ENCODE measurements at regions not wholly inside any gene's neighbourhood (a gene's known extent, or its start where the extent isn't known, plus 50 kb on each side); places are given as distances from the start of the nearest gene placed in this dataset.

- H3F3A ChIP-seq (replicated peaks; ENCODE audit: insufficient read depth), result no peaks in the 10 kb centered on the region
Measured at GRCh38 chr15:85897207-85897894, 102.6 kb upstream of the KLHL25 start.

GRCh38 chr15:85897895-85898717 lies 103.4 kb upstream of the KLHL25 start:
- H3F3A ChIP-seq (replicated peaks; ENCODE audit: insufficient read depth), result no peaks in the 10 kb centered on the region
- TF ChIP-seq ZBTB33 (IDR thresholded peaks at IDR 0.05; ENCODE audit: borderline replicate concordance, low read depth), result no peak
- TF ChIP-seq FOXJ3 (CRISPR knock-in tag; IDR thresholded peaks at IDR 0.05), result no peak
- no peak for TF ChIP-seq ELF1 (IDR thresholded peaks at IDR 0.05)
- TF ChIP-seq FOXM1 (IDR thresholded peaks at IDR 0.05; ENCODE audit: low read depth), result no peak
- no peak for TF ChIP-seq RCOR1 (IDR thresholded peaks at IDR 0.05; ENCODE audit: low read length)
- no peak for TF ChIP-seq NRF1 (IDR thresholded peaks at IDR 0.05; ENCODE audit: low read depth, low read length)
- no peak for TF ChIP-seq YY1 (IDR thresholded peaks at IDR 0.05; ENCODE audit: low read depth)
- TF ChIP-seq RAD21 (IDR thresholded peaks at IDR 0.05; ENCODE audit: low read length), result no peak
- no peak for TF ChIP-seq MEF2A (IDR thresholded peaks at IDR 0.05; ENCODE audit: borderline replicate concordance, low read depth)
- TF ChIP-seq GABPA (IDR thresholded peaks at IDR 0.05; ENCODE audit: low read depth), result no peak
- TF ChIP-seq RFX5 (IDR thresholded peaks at IDR 0.05; ENCODE audit: low read length), result no peak
- no peak for TF ChIP-seq MAX (IDR thresholded peaks at IDR 0.05; ENCODE audit: low read depth)
- no peak for TF ChIP-seq EP300 (IDR thresholded peaks at IDR 0.05; ENCODE audit: borderline replicate concordance in 1 of 2, low read depth in 1 of 2, low read length in 1 of 2)
- TF ChIP-seq PBX3 (IDR thresholded peaks at IDR 0.05), result no peak
- no peak for TF ChIP-seq USF1 (IDR thresholded peaks at IDR 0.05; ENCODE audit: borderline replicate concordance, low read depth)
- no peak overlapping the region for H3K4me3 ChIP-seq (ENCODE audit: low read depth in 2 of 2, low read length in 1 of 2)
- no peaks in the 10 kb centered on the region for H3K9me3 ChIP-seq
- no peak overlapping the region for H3K27ac ChIP-seq (ENCODE audit: low read depth in 2 of 2, low read length in 1 of 2)
- no peak overlapping the region for H3K4me2 ChIP-seq
- DNase-seq, result no peak
- H3K79me2 ChIP-seq (ENCODE audit: insufficient read depth), result no peaks in the 10 kb centered on the region
- no peaks in the 10 kb centered on the region for H3K4me1 ChIP-seq (ENCODE audit: control insufficient read depth in 1 of 2, insufficient read depth in 2 of 2, low read depth in 1 of 2, low read length in 1 of 2)
- no peak overlapping the region for H3K9ac ChIP-seq
- H4K20me1 ChIP-seq (ENCODE audit: insufficient read depth), result no peaks in the 10 kb centered on the region
- no peaks in the 10 kb centered on the region for H3K36me3 ChIP-seq (replicated peaks in 1 of 2; ENCODE audit: control insufficient read depth in 1 of 2, insufficient read depth in 2 of 2, low read length in 1 of 2)
- WGBS (ENCODE audit: low lambda C conversion rate), result 57% methylated on average over 16 of the region's 16 CpGs
- ChIA-PET POLR2A (no interaction called here), CTCF (no interaction called here)
- H3K9me2 ChIP-seq, result no peaks in the 10 kb centered on the region
- no peak overlapping the region for H2AFZ ChIP-seq (ENCODE audit: low read depth)
- no peaks in the 10 kb centered on the region for H3K27me3 ChIP-seq (ENCODE audit: insufficient read depth)

More at GRCh38 chr15:85897207-85897894, 102.6 kb upstream of the KLHL25 start:
- POLR2A ChIA-PET, result no interaction called here
- no peaks in the 10 kb centered on the region for H3K79me2 ChIP-seq (ENCODE audit: insufficient read depth)
- no peak overlapping the region for H3K9ac ChIP-seq
- no peak overlapping the region for H2AFZ ChIP-seq (ENCODE audit: low read depth)
- H3K27ac ChIP-seq (ENCODE audit: low read depth in 2 of 2, low read length in 1 of 2), result no peak overlapping the region
- H3K27me3 ChIP-seq (ENCODE audit: insufficient read depth), result no peaks in the 10 kb centered on the region
- no peak for TF ChIP-seq EP300 (IDR thresholded peaks at IDR 0.05; ENCODE audit: borderline replicate concordance in 1 of 2, low read depth in 1 of 2, low read length in 1 of 2)
- TF ChIP-seq GABPA (IDR thresholded peaks at IDR 0.05; ENCODE audit: low read depth), result no peak
- TF ChIP-seq ELF1 (IDR thresholded peaks at IDR 0.05), result no peak
- no peaks in the 10 kb centered on the region for H3K36me3 ChIP-seq (replicated peaks in 1 of 2; ENCODE audit: control insufficient read depth in 1 of 2, insufficient read depth in 2 of 2, low read length in 1 of 2)
- H4K20me1 ChIP-seq (ENCODE audit: insufficient read depth), result no peaks in the 10 kb centered on the region
- H3K9me3 ChIP-seq, result no peaks in the 10 kb centered on the region
- no peak overlapping the region for H3K4me3 ChIP-seq (ENCODE audit: low read depth in 2 of 2, low read length in 1 of 2)
- no peak for DNase-seq
- H3K9me2 ChIP-seq, result no peaks in the 10 kb centered on the region
- no peak overlapping the region for H3K4me2 ChIP-seq
- CTCF ChIA-PET, result no interaction called here
- no peaks in the 10 kb centered on the region for H3K4me1 ChIP-seq (ENCODE audit: control insufficient read depth in 1 of 2, insufficient read depth in 2 of 2, low read depth in 1 of 2, low read length in 1 of 2)
- 71% methylated on average over 4 of the region's 4 CpGs for WGBS (ENCODE audit: low lambda C conversion rate)

Data from SK-N-SH (cell line).